ENCODE measurements at regions not wholly inside any gene's neighbourhood (a gene's known extent, or its start where the extent isn't known, plus 50 kb on each side); places are given as distances from the start of the nearest gene placed in this dataset.

GRCh38 chr17:73750975-73751374 lies 106.7 kb upstream of the SDK2 start (continued):
- TF ChIP-seq KMT2B (CRISPR knock-in tag; IDR thresholded peaks at IDR 0.05) (no peak), ZSCAN30 (CRISPR knock-in tag; IDR thresholded peaks at IDR 0.05) (no peak), SMAD1 (CRISPR knock-in tag; IDR thresholded peaks at IDR 0.05; ENCODE audit: borderline replicate concordance, low read depth) (no peak), RFXANK (CRISPR knock-in tag; IDR thresholded peaks at IDR 0.05) (no peak), SP4 (CRISPR knock-in tag; IDR thresholded peaks at IDR 0.05) (no peak), KAT2B (IDR thresholded peaks at IDR 0.05; ENCODE audit: borderline replicate concordance, low read depth, low read length) (no peak), E2F1 (CRISPR knock-in tag; IDR thresholded peaks at IDR 0.05) (no peak), ZNF558 (CRISPR knock-in tag; IDR thresholded peaks at IDR 0.05; ENCODE audit: borderline replicate concordance) (no peak), HNF4G (IDR thresholded peaks at IDR 0.05; ENCODE audit: borderline replicate concordance, low read depth, low read length) (peak; percentile 33; the same call in 1 of the 2 replicates), HNF4G (CRISPR knock-in tag; IDR thresholded peaks at IDR 0.05; ENCODE audit: borderline replicate concordance, low read depth) (no peak), GFI1 (CRISPR knock-in tag; IDR thresholded peaks at IDR 0.05; ENCODE audit: borderline replicate concordance) (no peak), MYPOP (CRISPR knock-in tag; IDR thresholded peaks at IDR 0.05) (no peak), ARNT (IDR thresholded peaks at IDR 0.05) (no peak), CBX1 (IDR thresholded peaks at IDR 0.05; ENCODE audit: low read depth) (no peak), ZNF788 (CRISPR knock-in tag; IDR thresholded peaks at IDR 0.05; ENCODE audit: borderline replicate concordance) (no peak), PCBP2 (optimal IDR thresholded peaks at IDR 0.05; ENCODE audit: low read depth, low read length, poor library complexity, severe bottlenecking) (no peak), ZNF451 (CRISPR knock-in tag; IDR thresholded peaks at IDR 0.05) (no peak), TEAD3 (CRISPR knock-in tag; optimal IDR thresholded peaks at IDR 0.05; ENCODE audit: borderline replicate concordance) (peak; percentile 7), ZNF644 (CRISPR knock-in tag; IDR thresholded peaks at IDR 0.05; ENCODE audit: low read depth) (0 out of 2 replicates have a peak, but pooled peaks have one; percentile 41), MTA3 (CRISPR knock-in tag; IDR thresholded peaks at IDR 0.05) (no peak), CEBPB (IDR thresholded peaks at IDR 0.05; ENCODE audit: borderline replicate concordance, low read depth, low read length) (peak; percentile 71), KDM4B (CRISPR knock-in tag; IDR thresholded peaks at IDR 0.05) (no peak), MAZ (IDR thresholded peaks at IDR 0.05; ENCODE audit: borderline replicate concordance, low read depth, low read length) (peak; percentile 76), MAZ (CRISPR knock-in tag; IDR thresholded peaks at IDR 0.05; ENCODE audit: low read depth) (no peak), E2F5 (CRISPR knock-in tag; conservative IDR thresholded peaks at IDR 0.05) (no peak), NR2F2 (IDR thresholded peaks at IDR 0.05; ENCODE audit: borderline replicate concordance, low read depth) (no peak), TFE3 (CRISPR knock-in tag; IDR thresholded peaks at IDR 0.05) (no peak), ZNF597 (CRISPR knock-in tag; IDR thresholded peaks at IDR 0.05) (no peak), ZNF20 (CRISPR knock-in tag; IDR thresholded peaks at IDR 0.05) (no peak)

Measured in HepG2 (cell line).